Heart left ventricle (tissue), 13 donors: ENCODE measurements at regions not wholly inside any gene's neighbourhood (a gene's known extent, or its start where the extent isn't known, plus 50 kb on each side); places are given as distances from the start of the nearest gene placed in this dataset.

Experiments
- CTCF ChIP-seq, 12 donors: fragments of 200-600 bp; sonication (generic) in 4 of 12; IDR thresholded peaks; one replicate each; pipeline versions ENCODE4 v1.5.0 to v1.8.0; 2018 to 2022; ENCODE audit warnings: antibody characterized with exemption in 12 of 12, mild to moderate bottlenecking in 5 of 12
- POLR2A ChIP-seq, 2 donors: fragments of 450-650 bp; IDR thresholded peaks; one replicate each; pipeline ENCODE4 v1.6.1; 2017; ENCODE audit warnings: antibody characterized with exemption in 2 of 2, mild to moderate bottlenecking in 2 of 2, moderate library complexity in 2 of 2
- donor health status: ischemic (EF 13 %, LVEDD 7.1; RV severe dilation, severe dysfunction).
- donor health status: DM: no; HTN: yes; CAD: no.
- donor health status: DM: no; HTN: no; CAD: no.
- donor health status: ischemic (EF 25% LVEDD 6.9; RV normal size, moderate dysfunction).
- donor health status: ischemic (EF 25% LVEDD 5.7; RV mildly dilated, moderate dysfunction).
- donor health status: ischemic (EF 35%, LVEDD 5.7; RV mildly dilated, moderate dysfunction).
- donor health status: nonischemic (EF 11% LVEDD 7.7; RV severe dilation, severe dysfunction).
- donor health status: DM: yes; HTN: yes; CAD: no.
- donor health status: PGD.
- donor health status: ischemic (EF 29% LVEDD 5.4; RV normal size, mild dysfunction).
- donor health status: nonischemic (EF 23%, LVEDD 6.1; RV moderate dilation, normal function).

DNA sequence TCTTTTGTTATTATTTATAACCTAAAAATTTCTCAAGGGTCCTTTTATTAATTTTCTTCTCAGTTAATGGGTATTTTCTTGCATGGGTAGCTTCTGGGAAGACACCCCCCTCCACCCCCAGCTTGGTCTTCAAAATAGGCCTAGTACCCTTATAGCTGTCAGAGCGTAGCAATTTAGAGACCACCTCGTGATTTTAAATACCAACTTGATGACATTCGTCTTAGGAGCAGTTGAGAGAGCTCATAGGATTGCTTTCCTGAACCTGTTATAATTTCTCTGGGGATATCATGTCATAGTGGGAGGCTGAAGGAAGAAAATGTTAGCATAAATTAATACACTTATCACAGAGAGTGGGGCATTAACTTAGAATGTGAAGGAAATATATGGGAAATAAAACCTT is 83.1 kb upstream of the MLIP start:
- TF ChIP-seq CTCF (IDR thresholded peaks at IDR 0.05) (no peak), POLR2A (IDR thresholded peaks at IDR 0.05) (no peak)
